NOMO-1 treated with dmso at 0.1 percent for 144 hours (cell line): ENCODE measurements at regions not wholly inside any gene's neighbourhood (a gene's known extent, or its start where the extent isn't known, plus 50 kb on each side); places are given as distances from the start of the nearest gene placed in this dataset.

Source experiments
- DNase-seq: peaks from one replicate; lab custom pipeline; 2025; ENCODE audit not compliant: unreplicated experiment; lab: John Stamatoyannopoulos, UW

- DNase-seq: no peak
Measured at GRCh38 chr2:217260441-217261115, 400.7 kb upstream of the TNP1 start.

GRCh38 chr2:217258170-217258569 is 398.3 kb upstream of the TNP1 start:
- DNase-seq: no peak

GRCh38 chr2:217256251-217256650 is 396.4 kb upstream of the TNP1 start:
- no peak for DNase-seq

GRCh38 chr2:217254111-217254510 is 394.2 kb upstream of the TNP1 start:
- no peak for DNase-seq

GRCh38 chr2:217252181-217252580 is 392.3 kb upstream of the TNP1 start:
- DNase-seq: no peak

GRCh38 chr2:217250013-217250524 is 390.2 kb upstream of the TNP1 start:
- DNase-seq: no peak

- DNase-seq: no peak
Measured at GRCh38 chr2:217249121-217250012, 389.5 kb upstream of the TNP1 start.

GRCh38 chr2:217248312-217248935 is 388.6 kb upstream of the TNP1 start:
- peak; percentile 54 for DNase-seq

GRCh38 chr2:217247476-217247875 is 387.6 kb upstream of the TNP1 start:
- DNase-seq: no peak

GRCh38 chr2:217246108-217246507 is 386.2 kb upstream of the TNP1 start:
- DNase-seq: no peak

- DNase-seq: no peak
Measured at GRCh38 chr2:217244815-217245214, 385.0 kb upstream of the TNP1 start.

- DNase-seq: no peak
Measured at GRCh38 chr2:217242947-217243346, 383.1 kb upstream of the TNP1 start.

GRCh38 chr2:217231724-217232123 is 371.9 kb upstream of the TNP1 start:
- no peak for DNase-seq

- DNase-seq: no peak
Measured at GRCh38 chr2:217231212-217231611, 371.3 kb upstream of the TNP1 start.

GRCh38 chr2:217228732-217229131 is 368.9 kb upstream of the TNP1 start:
- no peak for DNase-seq

- no peak for DNase-seq
Measured at GRCh38 chr2:217227794-217228193, 367.9 kb upstream of the TNP1 start.

- DNase-seq: no peak
Measured at GRCh38 chr2:217225596-217225995, 365.7 kb upstream of the TNP1 start.

GRCh38 chr2:217223222-217223930 is 363.5 kb upstream of the TNP1 start:
- DNase-seq: peak; percentile 53

- peak; percentile 71 for DNase-seq
Measured at GRCh38 chr2:217222309-217222910, 362.5 kb upstream of the TNP1 start.

- peak; percentile 56 for DNase-seq
Measured at GRCh38 chr2:217220228-217221013, 360.6 kb upstream of the TNP1 start.
